ENCODE measurements at regions not wholly inside any gene's neighbourhood (a gene's known extent, or its start where the extent isn't known, plus 50 kb on each side); places are given as distances from the start of the nearest gene placed in this dataset.

- Histone ChIP-seq H3K36me3 (no peaks in the 10 kb centered on the region), H3K9me3 (no peaks in the 10 kb centered on the region), H3K4me3 (no peak overlapping the region), H3K9ac (ENCODE audit: low read depth in 2 of 2, low read length in 2 of 2) (no peak overlapping the region), H3K27ac (no peak overlapping the region), H3K4me1 (no peaks in the 10 kb centered on the region), H3K27me3 (no peaks in the 10 kb centered on the region)
- no peak for TF ChIP-seq CTCF (IDR thresholded peaks at IDR 0.05)
- intact Hi-C loops (cut with DNase I), result no loop called here
- no peak for DNase-seq
Observed at GRCh38 chr14:98194821-98195220, 1077.2 kb downstream of the BCL11B start.

DNA sequence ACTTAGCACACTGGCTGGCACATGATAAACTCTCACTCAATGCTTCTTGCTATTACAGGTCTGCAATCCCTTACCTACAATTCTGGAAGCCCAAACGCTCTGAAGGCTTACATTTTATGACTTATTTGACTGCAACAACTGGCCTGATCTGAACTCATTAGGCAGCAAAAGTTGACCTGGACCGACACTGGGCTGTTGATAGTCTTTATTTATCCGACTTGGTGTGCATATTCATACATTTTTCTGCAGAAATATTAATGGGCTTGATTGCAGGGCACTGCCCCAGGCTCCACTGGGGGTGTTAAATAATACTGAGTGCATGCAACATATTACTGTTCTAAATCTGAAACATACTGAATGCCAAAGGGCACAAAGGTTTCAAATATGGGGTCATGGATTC lies 1076.7 kb downstream of the BCL11B start:
- intact Hi-C loops (cut with DNase I), result no loop called here
- no peak for TF ChIP-seq CTCF (IDR thresholded peaks at IDR 0.05)

GRCh38 chr14:98197933-98198332 lies 1074.1 kb downstream of the BCL11B start:
- H3K9me3 ChIP-seq, result no peaks in the 10 kb centered on the region
- H3K4me3 ChIP-seq, result no peak overlapping the region
- no peaks in the 10 kb centered on the region for H3K27me3 ChIP-seq
- no peak overlapping the region for H3K27ac ChIP-seq
- no peak for DNase-seq
- TF ChIP-seq CTCF (IDR thresholded peaks at IDR 0.05), result no peak
- H3K4me1 ChIP-seq, result no peaks in the 10 kb centered on the region
- no peaks in the 10 kb centered on the region for H3K36me3 ChIP-seq
- H3K9ac ChIP-seq (ENCODE audit: low read depth in 2 of 2, low read length in 2 of 2), result no peak overlapping the region
- intact Hi-C loops (cut with DNase I), result no loop called here

More for the DNA sequence above, 1076.7 kb downstream of the BCL11B start:
- Histone ChIP-seq H3K27me3 (no peaks in the 10 kb centered on the region), H3K36me3 (no peaks in the 10 kb centered on the region), H3K9me3 (no peaks in the 10 kb centered on the region), H3K4me3 (no peak overlapping the region), H3K27ac (no peak overlapping the region), H3K4me1 (no peaks in the 10 kb centered on the region), H3K9ac (ENCODE audit: low read depth in 2 of 2, low read length in 2 of 2) (no peak overlapping the region)
- no peak for DNase-seq

DNA sequence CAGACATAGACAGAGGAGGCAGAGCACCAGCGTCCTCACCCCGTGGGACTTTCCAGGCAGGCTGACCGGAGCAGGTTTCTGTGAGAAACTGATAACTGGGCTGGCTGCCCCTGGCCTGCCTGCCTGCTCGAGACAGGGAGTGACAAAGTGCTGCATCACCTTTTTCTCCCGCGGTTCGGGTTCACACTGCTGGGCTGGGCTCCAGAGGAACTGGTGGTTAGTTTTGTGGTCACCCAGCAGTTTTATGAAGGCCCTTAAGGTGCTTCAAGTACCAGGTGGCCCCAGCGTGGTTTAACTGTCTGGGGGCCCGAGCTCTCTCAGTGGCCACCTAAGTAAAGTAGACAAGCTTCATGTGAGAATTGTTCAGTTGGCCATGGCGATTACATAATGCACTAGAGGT lies 1073.6 kb downstream of the BCL11B start:
- intact Hi-C loops (cut with DNase I), result no loop called here
- Histone ChIP-seq H3K4me1 (no peaks in the 10 kb centered on the region), H3K9ac (ENCODE audit: low read depth in 2 of 2, low read length in 2 of 2) (no peak overlapping the region), H3K9me3 (no peaks in the 10 kb centered on the region), H3K36me3 (no peaks in the 10 kb centered on the region), H3K27me3 (no peaks in the 10 kb centered on the region), H3K4me3 (no peak overlapping the region), H3K27ac (no peak overlapping the region)
- TF ChIP-seq CTCF (IDR thresholded peaks at IDR 0.05), result no peak
- DNase-seq, result no peak

DNA sequence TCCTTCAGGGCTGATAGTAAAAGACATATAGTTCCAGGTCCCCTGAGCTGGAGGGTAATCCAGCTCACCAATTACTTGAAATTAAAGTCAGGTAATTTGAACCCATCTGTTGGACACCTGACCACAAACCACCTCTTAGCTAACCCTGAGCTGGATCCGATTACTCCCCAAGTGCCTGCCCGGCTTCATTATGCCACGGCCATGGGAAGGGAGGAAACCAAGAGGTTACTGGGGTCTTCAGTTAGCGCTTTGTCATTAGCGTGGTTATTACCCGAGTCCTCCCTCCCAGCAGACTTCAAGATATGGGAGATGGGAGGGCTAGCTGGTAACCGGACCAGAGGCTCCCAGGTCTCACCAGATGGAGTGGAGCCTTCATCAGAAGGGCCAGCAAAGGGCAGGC lies 1071.4 kb downstream of the BCL11B start:
- intact Hi-C loops (cut with DNase I), result no loop called here
- H3K9ac ChIP-seq (ENCODE audit: low read depth in 2 of 2, low read length in 2 of 2), result no peak overlapping the region
- no peak overlapping the region for H3K27ac ChIP-seq
- H3K27me3 ChIP-seq, result no peaks in the 10 kb centered on the region
- no peaks in the 10 kb centered on the region for H3K9me3 ChIP-seq
- no peak for DNase-seq
- TF ChIP-seq CTCF (IDR thresholded peaks at IDR 0.05), result no peak
- H3K36me3 ChIP-seq, result no peaks in the 10 kb centered on the region
- no peaks in the 10 kb centered on the region for H3K4me1 ChIP-seq
- no peak overlapping the region for H3K4me3 ChIP-seq

- Histone ChIP-seq H3K27me3 (no peaks in the 10 kb centered on the region), H3K9ac (ENCODE audit: low read depth in 2 of 2, low read length in 2 of 2) (no peak overlapping the region), H3K27ac (no peak overlapping the region), H3K9me3 (no peaks in the 10 kb centered on the region), H3K4me1 (no peaks in the 10 kb centered on the region), H3K36me3 (no peaks in the 10 kb centered on the region), H3K4me3 (no peak overlapping the region)
- intact Hi-C loops (cut with DNase I), result no loop called here
- DNase-seq, result no peak
- no peak for TF ChIP-seq CTCF (IDR thresholded peaks at IDR 0.05)
Observed at GRCh38 chr14:98203421-98203820, 1068.6 kb downstream of the BCL11B start.

Data from colonic mucosa (tissue), 4 donors.